Prostate gland (tissue), 2 donors: ENCODE measurements at regions not wholly inside any gene's neighbourhood (a gene's known extent, or its start where the extent isn't known, plus 50 kb on each side); places are given as distances from the start of the nearest gene placed in this dataset.

Experiments
- DNase-seq: peaks from one replicate; pipeline ENCODE4 v3.0.0-alpha.2; 2019; ENCODE audit warnings: low spot score
- H3K27ac ChIP-seq, 2 donors: fragments of 200-600 bp; sonication (generic); 2 replicates each; pipeline ENCODE4 v1.5.1; 2017 to 2019
- H3K27me3 ChIP-seq: fragments of 200-600 bp; sonication (generic); replicated peaks from 2 replicates; pipeline ENCODE4 v1.5.1; 2019; ENCODE audit not compliant: insufficient read depth
- H3K36me3 ChIP-seq, 2 donors: fragments of 200-600 bp; sonication (generic); 1 replicate in 1 of 2; 2 replicates in 1 of 2; pipeline versions ENCODE4 v1.5.1 to v1.8.1; 2017 to 2019
- H3K4me1 ChIP-seq: fragments of 200-600 bp; sonication (generic); replicated peaks from 2 replicates; pipeline ENCODE4 v1.5.1; 2019
- H3K4me3 ChIP-seq, 2 donors: fragments of 200-600 bp; sonication (generic); 2 replicates each; pipeline ENCODE4 v1.5.1; 2017 to 2019
- H3K9me3 ChIP-seq: fragments of 200-600 bp; sonication (generic); 2 replicates; pipeline ENCODE4 v1.5.1; 2017
- POLR2A ChIP-seq: fragments of 450-650 bp; IDR thresholded peaks from one replicate; pipeline ENCODE4 v1.6.1; 2016; ENCODE audit warnings: antibody characterized with exemption, mild to moderate bottlenecking
- POLR2AphosphoS5 ChIP-seq: sonication (generic); formaldehyde crosslinking; IDR thresholded peaks from one replicate; pipeline ENCODE4 v1.6.1; 2017; ENCODE audit warnings: antibody characterized with exemption
- WGBS: methylation state at CpG from one replicate; pipeline ENCODE4 v1.1.5; 2018; 5-methylcytosine and 5-hydroxymethylcytosine counted together
- intact Hi-C: fragments of 100-400 bp; cut with DNase I; formaldehyde crosslinking; loops from one replicate; pipeline ENCODE4 v1.14.2; 2022
- TF ChIP-seq, protein P1 (sequence below), 4 experiments: fragments of 200-600 bp in 2 of 4; fragments of 450-650 bp in 2 of 4; sonication (generic) in 2 of 4; IDR thresholded peaks; 1 replicate in 3 of 4; 2 replicates in 1 of 4; pipeline ENCODE4 v1.5.1; 2016 to 2019; ENCODE audit warnings: antibody characterized with exemption in 4 of 4, mild to moderate bottlenecking in 2 of 4, moderate library complexity in 2 of 4

DNA sequence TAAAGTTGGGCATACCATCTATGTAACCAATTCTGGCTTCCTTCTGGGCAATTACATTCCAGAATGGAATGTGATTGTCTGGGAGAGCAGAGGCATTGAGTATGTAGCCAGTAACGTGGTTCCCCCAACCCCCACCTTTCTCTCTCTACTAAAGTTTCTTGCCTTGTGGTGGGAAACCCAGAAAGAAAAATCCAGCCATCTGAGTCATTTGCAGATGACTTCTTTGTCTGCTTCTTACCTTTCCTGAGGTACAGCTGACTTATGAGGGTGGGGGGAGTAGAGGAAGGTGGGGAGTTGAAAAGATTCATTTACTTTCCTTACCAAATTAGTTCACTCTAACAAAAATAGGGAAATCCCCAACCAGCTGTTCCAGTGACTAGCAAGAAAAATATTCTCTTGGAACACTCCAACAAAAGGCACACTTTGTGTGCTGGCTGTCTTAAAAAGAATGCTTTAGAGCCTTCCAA is 112.1 kb upstream of the FRMD6 start:
- Histone ChIP-seq H3K27ac (no peak overlapping the region), H3K4me1 (no peaks in the 10 kb centered on the region), H3K27me3 (no peaks in the 10 kb centered on the region), H3K36me3 (no peaks in the 10 kb centered on the region), H3K4me3 (no peak overlapping the region), H3K9me3 (no peaks in the 10 kb centered on the region)
- peak; percentile 5 for TF ChIP-seq POLR2AphosphoS5
- TF ChIP-seq, protein P1, sequence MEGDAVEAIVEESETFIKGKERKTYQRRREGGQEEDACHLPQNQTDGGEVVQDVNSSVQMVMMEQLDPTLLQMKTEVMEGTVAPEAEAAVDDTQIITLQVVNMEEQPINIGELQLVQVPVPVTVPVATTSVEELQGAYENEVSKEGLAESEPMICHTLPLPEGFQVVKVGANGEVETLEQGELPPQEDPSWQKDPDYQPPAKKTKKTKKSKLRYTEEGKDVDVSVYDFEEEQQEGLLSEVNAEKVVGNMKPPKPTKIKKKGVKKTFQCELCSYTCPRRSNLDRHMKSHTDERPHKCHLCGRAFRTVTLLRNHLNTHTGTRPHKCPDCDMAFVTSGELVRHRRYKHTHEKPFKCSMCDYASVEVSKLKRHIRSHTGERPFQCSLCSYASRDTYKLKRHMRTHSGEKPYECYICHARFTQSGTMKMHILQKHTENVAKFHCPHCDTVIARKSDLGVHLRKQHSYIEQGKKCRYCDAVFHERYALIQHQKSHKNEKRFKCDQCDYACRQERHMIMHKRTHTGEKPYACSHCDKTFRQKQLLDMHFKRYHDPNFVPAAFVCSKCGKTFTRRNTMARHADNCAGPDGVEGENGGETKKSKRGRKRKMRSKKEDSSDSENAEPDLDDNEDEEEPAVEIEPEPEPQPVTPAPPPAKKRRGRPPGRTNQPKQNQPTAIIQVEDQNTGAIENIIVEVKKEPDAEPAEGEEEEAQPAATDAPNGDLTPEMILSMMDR (IDR thresholded peaks at IDR 0.05): no peak
- intact Hi-C loops: no loop called here
- no peak for DNase-seq
- WGBS: 24% methylated on average over 1 of the region's 1 CpG

DNA sequence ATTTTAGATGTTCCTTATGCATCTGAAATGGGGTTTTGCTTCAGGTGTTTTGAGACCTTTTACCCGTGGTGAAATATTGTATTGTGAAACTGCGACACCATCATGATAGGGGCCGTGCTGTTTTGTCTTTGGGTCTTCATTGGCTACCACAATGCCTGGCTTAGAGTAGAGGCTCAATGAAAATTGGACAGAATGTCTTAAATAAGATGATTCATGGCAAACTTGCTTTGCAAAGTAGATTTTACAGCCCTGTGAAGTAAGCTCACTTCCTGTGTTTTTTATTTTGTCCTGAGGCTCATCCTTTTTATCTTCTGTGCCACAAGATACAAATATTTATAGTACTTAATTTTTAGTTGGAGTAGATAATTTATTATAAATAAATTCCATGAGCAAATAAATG is 111.3 kb upstream of the FRMD6 start:
- Histone ChIP-seq H3K4me1 (no peaks in the 10 kb centered on the region), H3K9me3 (no peaks in the 10 kb centered on the region), H3K27me3 (no peaks in the 10 kb centered on the region), H3K36me3 (no peaks in the 10 kb centered on the region), H3K4me3 (no peak overlapping the region), H3K27ac (no peak overlapping the region)
- 64% methylated on average over 3 of the region's 3 CpGs for WGBS
- intact Hi-C loops: no loop called here
- DNase-seq: no peak
- TF ChIP-seq POLR2A (no peak), POLR2AphosphoS5 (no peak)
- TF ChIP-seq, protein P1 (IDR thresholded peaks at IDR 0.05): no peak

DNA sequence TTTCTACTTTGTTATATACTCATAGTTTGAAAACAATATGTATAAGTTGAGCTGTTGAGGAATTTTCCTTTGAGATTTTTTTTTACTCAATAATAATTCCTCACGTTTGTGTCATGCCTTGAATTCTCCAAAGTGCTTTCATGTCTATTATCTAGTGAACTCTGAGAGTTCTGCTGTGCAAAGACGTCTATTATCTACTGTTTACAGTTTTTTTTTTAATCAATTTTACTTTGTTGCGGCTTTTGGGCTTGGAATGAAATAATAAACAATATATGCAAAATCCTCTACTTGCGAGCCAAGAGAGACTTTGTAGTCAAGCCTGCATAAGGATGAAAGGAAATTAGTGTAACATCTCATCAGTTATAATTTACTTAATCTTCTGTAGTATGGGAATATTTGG is 107.2 kb upstream of the FRMD6 start:
- TF ChIP-seq POLR2AphosphoS5: no peak
- TF ChIP-seq, protein P1 (IDR thresholded peaks at IDR 0.05): no peak
- TF ChIP-seq POLR2A: no peak
- H3K4me1 ChIP-seq: peaks cover 2% of the 10 kb centered on the region
- DNase-seq: no peak
- H3K27ac ChIP-seq: no peak overlapping the region
- no peaks in the 10 kb centered on the region for H3K27me3 ChIP-seq
- no peaks in the 10 kb centered on the region for H3K9me3 ChIP-seq
- intact Hi-C loops: no loop called here
- H3K36me3 ChIP-seq: no peaks in the 10 kb centered on the region
- no peak overlapping the region for H3K4me3 ChIP-seq
- 59% methylated on average over 4 of the region's 4 CpGs for WGBS

DNA sequence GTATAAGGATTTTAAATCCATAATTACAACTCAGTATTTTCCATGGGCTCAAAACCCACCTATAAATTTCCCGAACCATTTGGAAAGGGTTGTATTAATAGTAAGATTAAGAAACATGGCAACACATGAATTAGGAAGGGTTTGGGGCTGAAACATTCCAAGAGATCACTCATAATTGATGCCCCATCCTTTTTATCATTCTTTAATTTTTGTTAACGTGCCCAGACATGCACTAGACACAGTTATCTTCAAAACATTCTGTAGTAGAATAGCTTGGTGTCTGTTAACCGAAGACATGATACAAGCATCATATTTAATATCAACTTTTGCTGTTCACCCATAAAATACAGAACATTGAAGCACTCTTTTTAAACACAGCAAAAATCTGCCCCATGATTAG is 106.8 kb upstream of the FRMD6 start:
- WGBS: 69% methylated on average over 3 of the region's 3 CpGs
- intact Hi-C loops: loop anchor here (5.0 kb wide), 1 partner anchor 38 kb away; no protein-coding TSS in a partner anchor
- Histone ChIP-seq H3K27ac (no peak overlapping the region), H3K27me3 (no peaks in the 10 kb centered on the region), H3K4me3 (no peak overlapping the region), H3K4me1 (peaks cover 2% of the 10 kb centered on the region), H3K9me3 (no peaks in the 10 kb centered on the region), H3K36me3 (no peaks in the 10 kb centered on the region)
- no peak for DNase-seq
- no peak for TF ChIP-seq POLR2A
- no peak for TF ChIP-seq POLR2AphosphoS5
- TF ChIP-seq, protein P1 (IDR thresholded peaks at IDR 0.05): no peak

DNA sequence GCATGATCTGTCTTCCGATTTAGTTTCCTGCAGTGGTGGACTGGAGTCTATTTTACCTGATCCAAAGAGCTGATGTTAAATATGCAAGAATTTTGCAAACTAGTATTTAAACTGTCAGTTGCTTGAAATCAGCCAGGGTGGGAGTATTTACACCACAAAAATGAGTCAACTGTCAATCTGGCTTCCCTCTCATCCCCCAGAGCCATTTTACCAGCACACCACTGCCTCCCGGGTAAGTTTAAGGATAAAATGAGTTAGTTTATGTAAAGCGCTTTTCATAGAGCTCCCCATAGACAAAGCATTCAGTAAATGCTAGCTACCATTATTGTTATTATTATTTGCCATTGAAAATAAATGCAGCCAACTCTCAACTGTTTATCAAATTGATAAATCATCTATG is 106.3 kb upstream of the FRMD6 start:
- Histone ChIP-seq H3K9me3 (no peaks in the 10 kb centered on the region), H3K27me3 (no peaks in the 10 kb centered on the region), H3K36me3 (no peaks in the 10 kb centered on the region), H3K4me3 (no peak overlapping the region), H3K27ac (no peak overlapping the region), H3K4me1 (peaks cover 2% of the 10 kb centered on the region)
- intact Hi-C loops: loop anchor here (5.0 kb wide), 1 partner anchor 38 kb away; no protein-coding TSS in a partner anchor
- WGBS: 53% methylated on average over 3 of the region's 3 CpGs
- no peak for DNase-seq
- TF ChIP-seq POLR2AphosphoS5: no peak
- TF ChIP-seq, protein P1 (IDR thresholded peaks at IDR 0.05): no peak
- no peak for TF ChIP-seq POLR2A
